Gastrocnemius medialis (tissue), 4 donors: ENCODE measurements at regions not wholly inside any gene's neighbourhood (a gene's known extent, or its start where the extent isn't known, plus 50 kb on each side); places are given as distances from the start of the nearest gene placed in this dataset.

Experiments used
- ATAC-seq, 2 donors: fragments of 150-250 bp; one replicate each; pipeline ENCODE4 v1.9.1; 2016
- DNase-seq, 2 donors: peaks; one replicate each; pipeline ENCODE4 v3.0.0-alpha.2; 2019
- H3K27ac ChIP-seq, 4 donors: fragments of 200-600 bp; sonication (generic); 1 replicate in 1 of 4; 2 replicates in 3 of 4; pipeline ENCODE4 v1.5.1; 2016 to 2018; ENCODE audit warnings: mild to moderate bottlenecking in 2 of 4, moderate library complexity in 1 of 4
- H3K27me3 ChIP-seq, 3 donors: fragments of 200-600 bp; sonication (generic) in 2 of 3; 1 replicate in 1 of 3; 2 replicates in 2 of 3; pipeline versions ENCODE4 v1.5.1 to v1.6.0; 2016 to 2019; ENCODE audit warnings: mild to moderate bottlenecking in 1 of 3, moderate library complexity in 1 of 3
- H3K36me3 ChIP-seq, 2 donors: fragments of 200-600 bp; sonication (generic) in 1 of 2; one replicate each; pipeline ENCODE4 v1.5.1; 2017 to 2018
- H3K4me1 ChIP-seq, 2 donors: fragments of 200-600 bp; sonication (generic) in 1 of 2; one replicate each; pipeline ENCODE4 v1.5.1; 2016 to 2017; ENCODE audit warnings: mild to moderate bottlenecking in 2 of 2
- H3K4me3 ChIP-seq, 4 donors: fragments of 200-600 bp; sonication (generic) in 3 of 4; 1 replicate in 1 of 4; 2 replicates in 3 of 4; pipeline ENCODE4 v1.5.1; 2016 to 2019; ENCODE audit warnings: mild to moderate bottlenecking in 2 of 4
- H3K9me3 ChIP-seq, 3 donors: fragments of 200-600 bp; sonication (generic) in 2 of 3; 1 replicate in 1 of 3; 2 replicates in 2 of 3; pipeline ENCODE4 v1.5.1; 2016 to 2019
- POLR2A ChIP-seq, 2 donors: fragments of 450-650 bp; IDR thresholded peaks; one replicate each; pipeline ENCODE4 v1.6.1; 2017; ENCODE audit warnings: antibody characterized with exemption in 2 of 2, mild to moderate bottlenecking in 2 of 2, moderate library complexity in 2 of 2
- in situ Hi-C, 4 donors: fragments of 200-750 bp; cut with MboI; loops; one replicate each; pipeline versions ENCODE4 v1.15.0 to v1.8.0; 2017; ENCODE audit warnings: low sequenced_read_pairs in 4 of 4
- intact Hi-C: fragments of 100-400 bp; cut with DNase I; formaldehyde crosslinking; loops from one replicate; pipeline ENCODE4 v1.15.1; 2023; ENCODE audit warnings: low total_unique reads
- TF ChIP-seq, protein P1 (sequence below), 5 experiments: fragments of 450-650 bp in 3 of 5; fragments of 200-600 bp in 2 of 5; sonication (generic) in 2 of 5; IDR thresholded peaks in 4 of 5; conservative IDR thresholded peaks in 1 of 5; 1 replicate in 4 of 5; 2 replicates in 1 of 5; pipeline ENCODE4 v1.5.1; 2016 to 2019; ENCODE audit warnings: antibody characterized with exemption in 5 of 5, mild to moderate bottlenecking in 3 of 5, moderate library complexity in 3 of 5

DNA sequence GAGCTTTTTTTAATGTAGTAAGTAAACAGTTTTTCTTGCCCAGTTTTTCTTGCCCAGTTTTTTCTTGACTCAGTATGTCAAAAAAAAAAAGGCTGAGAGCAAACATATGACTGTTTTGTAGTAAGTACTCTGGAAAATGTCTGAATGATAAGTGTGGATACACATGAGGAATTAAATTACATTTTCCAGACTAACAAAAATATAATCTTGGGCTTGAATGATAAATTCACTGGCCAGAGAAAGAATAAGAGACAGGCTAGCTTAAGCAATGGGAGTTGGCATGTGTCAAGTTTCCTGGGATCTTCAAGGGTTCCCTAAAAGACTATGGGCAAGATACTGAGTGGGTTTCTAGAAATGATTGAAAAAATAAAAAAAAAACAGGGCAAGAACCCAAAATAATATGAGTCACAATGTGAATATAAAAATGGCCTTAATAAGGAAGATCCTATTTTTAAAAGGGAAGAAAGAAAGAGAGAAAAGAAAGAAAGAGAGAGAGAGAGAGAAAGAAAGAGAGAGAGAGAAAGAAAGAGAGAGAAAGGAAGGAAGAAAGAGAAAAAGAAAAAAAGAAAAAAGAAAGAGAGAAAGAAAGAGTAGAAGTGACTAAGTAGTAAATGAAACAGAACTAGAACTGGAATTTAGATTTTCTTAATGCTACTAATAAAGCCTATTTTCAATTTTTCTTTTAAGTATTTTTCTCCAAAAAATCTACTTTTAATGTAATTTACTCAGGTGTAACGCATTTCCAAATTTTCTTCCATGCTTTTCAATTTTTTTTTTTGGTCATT is 60.2 kb downstream of the TFPI2 start:
- H3K27ac ChIP-seq: no peak overlapping the region
- no peaks in the 10 kb centered on the region for H3K9me3 ChIP-seq
- no peak for DNase-seq
- H3K27me3 ChIP-seq: no peaks in the 10 kb centered on the region
- TF ChIP-seq POLR2A (IDR thresholded peaks at IDR 0.05): no peak
- TF ChIP-seq, protein P1, sequence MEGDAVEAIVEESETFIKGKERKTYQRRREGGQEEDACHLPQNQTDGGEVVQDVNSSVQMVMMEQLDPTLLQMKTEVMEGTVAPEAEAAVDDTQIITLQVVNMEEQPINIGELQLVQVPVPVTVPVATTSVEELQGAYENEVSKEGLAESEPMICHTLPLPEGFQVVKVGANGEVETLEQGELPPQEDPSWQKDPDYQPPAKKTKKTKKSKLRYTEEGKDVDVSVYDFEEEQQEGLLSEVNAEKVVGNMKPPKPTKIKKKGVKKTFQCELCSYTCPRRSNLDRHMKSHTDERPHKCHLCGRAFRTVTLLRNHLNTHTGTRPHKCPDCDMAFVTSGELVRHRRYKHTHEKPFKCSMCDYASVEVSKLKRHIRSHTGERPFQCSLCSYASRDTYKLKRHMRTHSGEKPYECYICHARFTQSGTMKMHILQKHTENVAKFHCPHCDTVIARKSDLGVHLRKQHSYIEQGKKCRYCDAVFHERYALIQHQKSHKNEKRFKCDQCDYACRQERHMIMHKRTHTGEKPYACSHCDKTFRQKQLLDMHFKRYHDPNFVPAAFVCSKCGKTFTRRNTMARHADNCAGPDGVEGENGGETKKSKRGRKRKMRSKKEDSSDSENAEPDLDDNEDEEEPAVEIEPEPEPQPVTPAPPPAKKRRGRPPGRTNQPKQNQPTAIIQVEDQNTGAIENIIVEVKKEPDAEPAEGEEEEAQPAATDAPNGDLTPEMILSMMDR (IDR thresholded peaks at IDR 0.05 in 4 of 5, conservative IDR thresholded peaks at IDR 0.05 in 1 of 5): no peak
- in situ Hi-C loops: no loop called here
- no peak overlapping the region for H3K4me3 ChIP-seq
- H3K4me1 ChIP-seq: no peaks in the 10 kb centered on the region
- intact Hi-C loops: no loop called here
- H3K36me3 ChIP-seq: no peaks in the 10 kb centered on the region
- no peak for ATAC-seq

DNA sequence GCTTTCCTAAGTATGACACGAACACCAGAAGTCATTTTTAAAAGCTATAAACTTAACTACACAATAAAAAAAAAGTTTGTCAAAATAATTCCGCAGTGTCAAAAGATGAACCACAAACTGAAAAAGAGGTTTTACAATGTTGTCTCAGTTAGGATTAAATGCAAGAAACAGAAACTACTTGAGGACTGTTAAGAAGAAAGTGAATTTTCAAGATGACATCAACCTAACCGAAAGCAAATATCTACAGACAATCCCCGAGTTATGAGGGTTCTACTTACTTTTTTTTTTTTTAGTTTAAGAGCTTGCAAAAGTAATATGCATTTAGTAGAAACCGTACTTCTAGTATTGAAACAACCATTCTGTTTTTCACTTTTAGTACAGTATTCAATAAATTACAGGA is 62.3 kb downstream of the TFPI2 start:
- H3K4me1 ChIP-seq: no peaks in the 10 kb centered on the region
- intact Hi-C loops (no loop called here), in situ Hi-C loops (no loop called here)
- TF ChIP-seq, protein P1 (IDR thresholded peaks at IDR 0.05 in 4 of 5, conservative IDR thresholded peaks at IDR 0.05 in 1 of 5): no peak
- no peak for TF ChIP-seq POLR2A (IDR thresholded peaks at IDR 0.05)
- H3K27ac ChIP-seq: no peak overlapping the region
- ATAC-seq (no peak), DNase-seq (no peak)
- no peaks in the 10 kb centered on the region for H3K9me3 ChIP-seq
- no peaks in the 10 kb centered on the region for H3K36me3 ChIP-seq
- H3K27me3 ChIP-seq: no peaks in the 10 kb centered on the region
- H3K4me3 ChIP-seq: no peak overlapping the region

DNA sequence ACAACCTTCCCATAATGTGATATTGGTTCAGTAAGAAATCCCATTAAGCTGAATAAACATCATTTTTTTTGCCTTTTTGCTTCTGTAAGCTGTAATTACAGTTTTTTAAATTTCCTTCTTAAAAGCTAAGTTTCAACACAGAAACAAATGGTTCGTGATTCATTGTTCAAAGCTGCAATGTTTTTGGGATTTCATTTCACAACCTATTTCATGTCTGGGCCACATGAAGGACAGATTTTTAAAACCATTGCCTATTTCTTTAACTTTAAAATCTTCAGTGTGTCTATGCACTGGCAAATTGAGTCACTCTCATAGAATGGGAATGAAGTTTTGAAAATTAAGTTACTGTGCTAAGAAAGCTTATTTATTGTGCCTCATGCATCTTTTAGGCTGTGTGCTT is 66.9 kb downstream of the TFPI2 start:
- Histone ChIP-seq H3K36me3 (no peaks in the 10 kb centered on the region), H3K27ac (no peak overlapping the region), H3K4me3 (no peak overlapping the region), H3K27me3 (no peaks in the 10 kb centered on the region), H3K9me3 (no peaks in the 10 kb centered on the region), H3K4me1 (no peaks in the 10 kb centered on the region)
- intact Hi-C loops (no loop called here), in situ Hi-C loops (no loop called here)
- ATAC-seq (no peak), DNase-seq (no peak)
- TF ChIP-seq, protein P1 (IDR thresholded peaks at IDR 0.05 in 4 of 5, conservative IDR thresholded peaks at IDR 0.05 in 1 of 5): no peak
- TF ChIP-seq POLR2A (IDR thresholded peaks at IDR 0.05): no peak

DNA sequence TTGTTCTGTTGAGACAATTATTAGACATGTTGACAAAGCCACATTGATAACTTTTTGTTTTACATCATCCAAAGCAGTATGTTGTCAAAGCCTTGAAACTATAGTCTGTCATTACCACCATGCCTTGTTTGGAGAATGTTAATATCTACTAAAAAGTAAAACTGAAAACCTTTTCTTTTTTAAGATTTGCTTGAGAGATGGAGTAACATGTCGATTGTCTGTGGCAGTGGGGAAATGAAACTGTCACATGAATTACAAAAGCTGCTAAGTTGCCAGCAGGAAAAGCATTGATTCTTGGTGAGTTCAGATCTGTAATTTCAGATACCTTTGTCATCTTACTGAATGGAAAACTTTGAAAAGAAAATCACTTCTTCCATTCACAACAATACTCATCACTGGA is 69.1 kb downstream of the TFPI2 start:
- ATAC-seq (no peak), DNase-seq (no peak)
- H3K9me3 ChIP-seq: no peaks in the 10 kb centered on the region
- no peak overlapping the region for H3K27ac ChIP-seq
- in situ Hi-C loops: no loop called here
- H3K27me3 ChIP-seq: no peaks in the 10 kb centered on the region
- TF ChIP-seq POLR2A (IDR thresholded peaks at IDR 0.05): no peak
- TF ChIP-seq, protein P1 (IDR thresholded peaks at IDR 0.05 in 4 of 5, conservative IDR thresholded peaks at IDR 0.05 in 1 of 5): no peak
- intact Hi-C loops: no loop called here
- no peak overlapping the region for H3K4me3 ChIP-seq
- no peaks in the 10 kb centered on the region for H3K36me3 ChIP-seq
- H3K4me1 ChIP-seq: no peaks in the 10 kb centered on the region

DNA sequence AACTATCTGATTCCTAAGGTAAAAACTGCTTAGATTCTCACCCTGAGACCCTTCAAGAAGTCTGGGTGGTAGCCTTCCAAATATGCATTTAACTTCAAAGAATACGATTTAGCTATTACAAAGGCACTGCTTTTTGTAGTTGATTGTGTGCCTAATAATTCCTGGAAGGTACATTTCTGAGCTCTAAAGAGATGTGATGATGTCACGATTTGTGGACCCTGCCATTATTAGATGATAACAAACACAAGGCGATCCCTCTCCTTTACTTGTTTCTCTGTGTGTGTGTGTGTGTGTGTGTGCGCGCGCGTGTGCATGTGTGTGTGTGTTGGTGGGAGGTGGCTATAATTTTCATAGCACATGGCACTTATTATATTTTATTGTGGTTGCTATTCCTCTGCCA is 70.9 kb downstream of the TFPI2 start:
- no peaks in the 10 kb centered on the region for H3K4me1 ChIP-seq
- no peak for ATAC-seq
- DNase-seq: no peak
- intact Hi-C loops: no loop called here
- no peak overlapping the region for H3K27ac ChIP-seq
- H3K36me3 ChIP-seq: no peaks in the 10 kb centered on the region
- H3K27me3 ChIP-seq: no peaks in the 10 kb centered on the region
- no peaks in the 10 kb centered on the region for H3K9me3 ChIP-seq
- in situ Hi-C loops: no loop called here
- TF ChIP-seq, protein P1 (IDR thresholded peaks at IDR 0.05 in 4 of 5, conservative IDR thresholded peaks at IDR 0.05 in 1 of 5): no peak
- TF ChIP-seq POLR2A (IDR thresholded peaks at IDR 0.05): no peak
- no peak overlapping the region for H3K4me3 ChIP-seq
